ENCODE measurements at regions not wholly inside any gene's neighbourhood (a gene's known extent, or its start where the extent isn't known, plus 50 kb on each side); places are given as distances from the start of the nearest gene placed in this dataset.

DNA sequence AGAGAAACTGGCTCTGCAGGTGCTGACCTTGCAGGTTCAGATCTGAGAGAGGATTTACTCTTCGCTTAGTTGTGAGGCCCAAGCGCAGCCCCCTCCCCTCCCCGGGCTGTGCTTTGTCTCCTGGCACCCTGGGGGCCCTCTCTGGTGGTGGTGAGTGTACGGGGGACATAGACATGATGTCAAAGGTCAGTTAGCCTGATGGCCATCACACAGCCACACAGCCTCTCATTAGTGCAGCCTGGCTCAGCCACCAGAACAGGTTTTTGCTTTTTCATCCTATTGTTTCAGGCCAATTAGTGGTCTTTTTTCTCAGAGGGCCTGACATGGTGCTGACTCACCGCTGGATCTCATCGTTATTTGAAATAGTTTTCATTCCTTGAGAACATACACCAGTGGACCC, 437.9 kb downstream of the AACS start:
- no peak for DNase-seq (ENCODE audit: low spot score, unreplicated experiment)
- no peak overlapping the region for H3K4me3 Mint-ChIP-seq (ENCODE audit: low read depth)
- H3K36me3 Mint-ChIP-seq (ENCODE audit: insufficient read depth): no peaks in the 10 kb centered on the region

DNA sequence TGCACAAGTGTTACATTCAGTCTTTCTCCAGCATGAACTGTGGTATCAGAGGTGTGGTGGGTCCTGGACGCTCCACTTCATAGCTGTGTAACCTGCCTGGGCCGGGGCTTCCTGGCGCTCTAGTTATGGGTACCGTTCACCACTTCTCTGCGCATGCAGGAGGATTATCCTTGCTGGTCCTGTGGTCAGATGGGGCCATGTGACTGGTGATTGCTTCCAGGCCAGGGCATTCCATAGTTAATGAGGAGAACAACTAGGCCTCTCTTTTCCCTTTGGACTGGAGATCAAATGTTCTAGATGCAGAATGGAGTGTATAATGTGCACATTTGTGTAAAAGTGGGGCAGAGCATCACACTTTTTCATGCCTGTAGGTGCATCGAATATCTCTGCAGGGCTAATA, 444.0 kb downstream of the AACS start:
- TF ChIP-seq, protein P1, sequence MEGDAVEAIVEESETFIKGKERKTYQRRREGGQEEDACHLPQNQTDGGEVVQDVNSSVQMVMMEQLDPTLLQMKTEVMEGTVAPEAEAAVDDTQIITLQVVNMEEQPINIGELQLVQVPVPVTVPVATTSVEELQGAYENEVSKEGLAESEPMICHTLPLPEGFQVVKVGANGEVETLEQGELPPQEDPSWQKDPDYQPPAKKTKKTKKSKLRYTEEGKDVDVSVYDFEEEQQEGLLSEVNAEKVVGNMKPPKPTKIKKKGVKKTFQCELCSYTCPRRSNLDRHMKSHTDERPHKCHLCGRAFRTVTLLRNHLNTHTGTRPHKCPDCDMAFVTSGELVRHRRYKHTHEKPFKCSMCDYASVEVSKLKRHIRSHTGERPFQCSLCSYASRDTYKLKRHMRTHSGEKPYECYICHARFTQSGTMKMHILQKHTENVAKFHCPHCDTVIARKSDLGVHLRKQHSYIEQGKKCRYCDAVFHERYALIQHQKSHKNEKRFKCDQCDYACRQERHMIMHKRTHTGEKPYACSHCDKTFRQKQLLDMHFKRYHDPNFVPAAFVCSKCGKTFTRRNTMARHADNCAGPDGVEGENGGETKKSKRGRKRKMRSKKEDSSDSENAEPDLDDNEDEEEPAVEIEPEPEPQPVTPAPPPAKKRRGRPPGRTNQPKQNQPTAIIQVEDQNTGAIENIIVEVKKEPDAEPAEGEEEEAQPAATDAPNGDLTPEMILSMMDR (IDR thresholded peaks at IDR 0.05; ENCODE audit: unreplicated experiment): no peak
- no peaks in the 10 kb centered on the region for H3K9me3 Mint-ChIP-seq (ENCODE audit: low read depth)
- peaks cover 3% of the 10 kb centered on the region for H3K4me1 Mint-ChIP-seq (ENCODE audit: low read depth)
- no peak overlapping the region for H3K4me3 Mint-ChIP-seq (ENCODE audit: low read depth)
- H3K27ac Mint-ChIP-seq: peak overlapping the region; percentile 34
- no peak for DNase-seq (ENCODE audit: low spot score, unreplicated experiment)
- peaks cover 6% of the 10 kb centered on the region for H3K27me3 Mint-ChIP-seq
- H3K36me3 Mint-ChIP-seq (ENCODE audit: insufficient read depth): no peaks in the 10 kb centered on the region

More for the DNA sequence above, 437.9 kb downstream of the AACS start:
- Mint-ChIP-seq H3K27me3 (no peaks in the 10 kb centered on the region), H3K27ac (no peak overlapping the region), H3K9me3 (ENCODE audit: low read depth) (no peaks in the 10 kb centered on the region), H3K4me1 (ENCODE audit: low read depth) (peaks cover 3% of the 10 kb centered on the region)
- TF ChIP-seq, protein P1 (IDR thresholded peaks at IDR 0.05; ENCODE audit: unreplicated experiment): no peak

DNA sequence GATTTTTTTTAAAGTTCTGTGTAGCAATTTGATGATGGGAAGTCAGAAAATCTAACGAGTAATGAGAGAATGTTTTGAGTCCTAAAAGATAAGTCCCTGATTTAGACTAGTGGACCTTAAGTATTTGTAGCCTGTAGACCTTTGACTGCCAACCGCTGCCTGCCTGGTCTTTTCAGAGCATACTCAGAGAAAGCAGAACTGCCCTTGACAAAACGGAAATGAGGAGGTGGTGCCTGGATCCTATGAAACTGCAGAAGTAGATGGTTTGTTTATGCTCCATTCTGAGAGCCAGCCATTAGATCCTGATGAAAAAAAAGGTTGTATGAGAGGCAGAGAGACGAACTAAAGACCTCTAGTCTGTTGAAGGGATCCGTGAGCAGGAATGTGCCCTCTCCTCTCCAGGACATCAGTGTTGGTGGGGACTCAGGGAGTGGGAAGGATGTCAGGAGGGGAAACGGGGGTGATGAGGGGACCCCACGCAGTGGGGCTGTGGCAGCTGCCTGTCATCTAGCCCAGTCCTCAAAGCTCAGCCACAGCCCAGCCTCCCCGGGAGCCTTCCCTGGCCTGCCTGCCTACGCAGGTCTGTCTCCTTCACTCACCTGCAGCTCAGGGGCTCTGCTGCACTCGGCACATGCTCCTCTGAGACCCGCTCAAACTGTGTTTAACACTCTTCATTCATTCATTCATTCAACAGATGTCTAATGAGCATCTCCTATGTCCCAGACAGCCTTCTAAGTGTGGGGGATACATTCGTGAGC, 447.5 kb downstream of the AACS start:
- Mint-ChIP-seq H3K9me3 (ENCODE audit: low read depth) (no peaks in the 10 kb centered on the region), H3K4me3 (ENCODE audit: low read depth) (no peak overlapping the region), H3K36me3 (ENCODE audit: insufficient read depth) (no peaks in the 10 kb centered on the region), H3K27me3 (peaks cover 6% of the 10 kb centered on the region), H3K4me1 (ENCODE audit: low read depth) (peaks cover 2% of the 10 kb centered on the region), H3K27ac (no peak overlapping the region)
- no peak for DNase-seq (ENCODE audit: low spot score, unreplicated experiment)
- TF ChIP-seq, protein P1 (IDR thresholded peaks at IDR 0.05; ENCODE audit: unreplicated experiment): no peak

DNA sequence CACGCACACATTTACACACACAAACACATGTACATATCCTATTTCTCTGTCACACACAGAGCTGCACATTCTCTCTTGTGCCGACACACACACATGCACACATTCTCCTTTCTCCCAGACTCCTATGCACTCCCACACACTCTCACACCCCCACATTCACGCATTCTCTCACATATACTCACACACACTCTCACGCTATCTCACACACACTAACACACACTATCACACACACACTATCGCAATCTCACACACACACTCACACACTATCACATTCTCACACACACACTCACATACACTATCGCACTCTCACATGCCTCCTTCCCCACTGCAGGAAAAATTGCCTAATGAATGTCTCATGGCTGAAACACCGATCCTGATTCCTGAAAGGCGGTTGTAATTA, 450.7 kb downstream of the AACS start:
- no peak overlapping the region for H3K4me3 Mint-ChIP-seq (ENCODE audit: low read depth)
- TF ChIP-seq, protein P1 (IDR thresholded peaks at IDR 0.05; ENCODE audit: unreplicated experiment): no peak
- H3K9me3 Mint-ChIP-seq (ENCODE audit: low read depth): no peaks in the 10 kb centered on the region
- no peak overlapping the region for H3K27ac Mint-ChIP-seq
- peaks cover 6% of the 10 kb centered on the region for H3K27me3 Mint-ChIP-seq
- H3K36me3 Mint-ChIP-seq (ENCODE audit: insufficient read depth): no peaks in the 10 kb centered on the region
- no peak for DNase-seq (ENCODE audit: low spot score, unreplicated experiment)
- H3K4me1 Mint-ChIP-seq (ENCODE audit: low read depth): peaks cover 8% of the 10 kb centered on the region

DNA sequence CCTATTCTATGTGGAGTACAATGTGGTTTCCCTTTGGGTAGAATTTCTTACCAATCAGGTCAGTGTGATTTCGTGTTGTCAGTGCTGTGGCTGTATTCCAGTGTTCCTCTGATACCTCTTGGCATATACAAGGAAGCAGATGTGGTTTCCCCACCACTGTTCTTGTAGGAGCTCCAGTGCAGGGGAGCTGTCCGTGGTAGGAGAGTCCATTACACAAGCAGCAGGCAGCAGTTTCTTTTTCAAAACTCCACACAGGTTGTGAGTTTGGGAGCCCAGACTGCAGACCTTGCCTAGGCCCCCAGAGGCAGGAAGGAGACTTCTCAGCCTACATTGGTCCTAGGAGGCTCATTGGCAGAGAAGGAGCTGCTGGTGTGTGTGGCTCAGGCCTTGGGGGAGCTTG, 452.8 kb downstream of the AACS start:
- H3K9me3 Mint-ChIP-seq (ENCODE audit: low read depth): no peaks in the 10 kb centered on the region
- no peak overlapping the region for H3K27ac Mint-ChIP-seq
- peak; percentile 46 for DNase-seq (ENCODE audit: low spot score, unreplicated experiment)
- no peaks in the 10 kb centered on the region for H3K36me3 Mint-ChIP-seq (ENCODE audit: insufficient read depth)
- peaks cover 8% of the 10 kb centered on the region for H3K4me1 Mint-ChIP-seq (ENCODE audit: low read depth)
- H3K27me3 Mint-ChIP-seq: peaks cover 5% of the 10 kb centered on the region
- H3K4me3 Mint-ChIP-seq (ENCODE audit: low read depth): no peak overlapping the region
- TF ChIP-seq, protein P1 (IDR thresholded peaks at IDR 0.05; ENCODE audit: unreplicated experiment): no peak

Data from progenitor cell of endocrine pancreas (in vitro differentiated cells).